ENCODE measurements at regions not wholly inside any gene's neighbourhood (a gene's known extent, or its start where the extent isn't known, plus 50 kb on each side); places are given as distances from the start of the nearest gene placed in this dataset.

GRCh38 chr2:211132573-211132972 lies 576.2 kb downstream of the CPS1 start:
- no peak for DNase-seq
- Histone ChIP-seq H3K27me3 (no peaks in the 10 kb centered on the region), H3K9me3 (no peaks in the 10 kb centered on the region), H3K4me3 (no peak overlapping the region), H3K27ac (no peak overlapping the region), H3K4me1 (no peaks in the 10 kb centered on the region), H3K36me3 (no peaks in the 10 kb centered on the region)
- no peak for TF ChIP-seq EP300 (IDR thresholded peaks at IDR 0.05)
- TF ChIP-seq POLR2A (IDR thresholded peaks at IDR 0.05), result no peak
- no peak for TF ChIP-seq CTCF (IDR thresholded peaks at IDR 0.05)
- TF ChIP-seq POLR2AphosphoS5 (IDR thresholded peaks at IDR 0.05), result no peak
- intact Hi-C loops (cut with DNase I), result no loop called here
- 77 to 81% methylated on average over 2 of the region's 2 CpGs for WGBS, 2 donors

- Histone ChIP-seq H3K9me3 (no peaks in the 10 kb centered on the region), H3K27me3 (no peaks in the 10 kb centered on the region), H3K4me1 (no peaks in the 10 kb centered on the region), H3K36me3 (no peaks in the 10 kb centered on the region), H3K4me3 (no peak overlapping the region), H3K27ac (no peak overlapping the region)
- intact Hi-C loops (cut with DNase I), result no loop called here
- no peak for DNase-seq
- TF ChIP-seq CTCF (IDR thresholded peaks at IDR 0.05), result no peak
- no peak for TF ChIP-seq POLR2A (IDR thresholded peaks at IDR 0.05)
- no peak for TF ChIP-seq POLR2AphosphoS5 (IDR thresholded peaks at IDR 0.05)
- TF ChIP-seq EP300 (IDR thresholded peaks at IDR 0.05), result no peak
- WGBS, 2 donors, result 50 to 76% methylated on average over 1 of the region's 1 CpG
These were observed 577.4 kb downstream of the CPS1 start for GRCh38 chr2:211133766-211134165.

- DNase-seq, result no peak
- H3K36me3 ChIP-seq, result no peaks in the 10 kb centered on the region
- WGBS, 2 donors, result 80 to 89% methylated on average over 5 of the region's 5 CpGs
- H3K27ac ChIP-seq, result no peak overlapping the region
- no peak overlapping the region for H3K4me3 ChIP-seq
- no peaks in the 10 kb centered on the region for H3K4me1 ChIP-seq
- H3K9me3 ChIP-seq, result no peaks in the 10 kb centered on the region
- no peaks in the 10 kb centered on the region for H3K27me3 ChIP-seq
- TF ChIP-seq CTCF (IDR thresholded peaks at IDR 0.05) (no peak), POLR2A (IDR thresholded peaks at IDR 0.05) (no peak), POLR2AphosphoS5 (IDR thresholded peaks at IDR 0.05) (no peak), EP300 (IDR thresholded peaks at IDR 0.05) (no peak)
- intact Hi-C loops (cut with DNase I), result no loop called here
These were observed 582.2 kb downstream of the CPS1 start for GRCh38 chr2:211138551-211138950.

- H3K4me3 ChIP-seq, result no peak overlapping the region
- H3K9me3 ChIP-seq, result no peaks in the 10 kb centered on the region
- intact Hi-C loops (cut with DNase I), result no loop called here
- H3K36me3 ChIP-seq, result no peaks in the 10 kb centered on the region
- 82 to 95% methylated on average over 4 of the region's 4 CpGs for WGBS, 2 donors
- H3K27me3 ChIP-seq, result no peaks in the 10 kb centered on the region
- no peak for DNase-seq
- H3K27ac ChIP-seq, result no peak overlapping the region
- no peaks in the 10 kb centered on the region for H3K4me1 ChIP-seq
- TF ChIP-seq EP300 (IDR thresholded peaks at IDR 0.05), result no peak
- TF ChIP-seq CTCF (IDR thresholded peaks at IDR 0.05), result no peak
- TF ChIP-seq POLR2A (IDR thresholded peaks at IDR 0.05), result no peak
- TF ChIP-seq POLR2AphosphoS5 (IDR thresholded peaks at IDR 0.05), result no peak
These were observed 585.2 kb downstream of the CPS1 start for GRCh38 chr2:211141646-211142045.

- no peak for DNase-seq
- H3K4me1 ChIP-seq, result no peaks in the 10 kb centered on the region
- no peak overlapping the region for H3K27ac ChIP-seq
- TF ChIP-seq CTCF (IDR thresholded peaks at IDR 0.05) (no peak), POLR2A (IDR thresholded peaks at IDR 0.05) (no peak), EP300 (IDR thresholded peaks at IDR 0.05) (no peak), POLR2AphosphoS5 (IDR thresholded peaks at IDR 0.05) (no peak)
- intact Hi-C loops (cut with DNase I), result no loop called here
- H3K36me3 ChIP-seq, result no peaks in the 10 kb centered on the region
- no peak overlapping the region for H3K4me3 ChIP-seq
- no peaks in the 10 kb centered on the region for H3K27me3 ChIP-seq
- no peaks in the 10 kb centered on the region for H3K9me3 ChIP-seq
These were observed 587.7 kb downstream of the CPS1 start for GRCh38 chr2:211144078-211144477.
